SU-DHL-6 (cell line): ENCODE measurements at regions not wholly inside any gene's neighbourhood (a gene's known extent, or its start where the extent isn't known, plus 50 kb on each side); places are given as distances from the start of the nearest gene placed in this dataset.

Experiments
- H2AFZ ChIP-seq: fragments of 200-600 bp; sonication (generic); 2 replicates; pipeline ENCODE4 v1.6.1; 2014; ENCODE audit warnings: low read depth, mild to moderate bottlenecking, moderate library complexity, mixed read lengths, antibody characterized with exemption, low read length; ENCODE audit not compliant: severe bottlenecking
- H3F3A ChIP-seq: fragments of 200-600 bp; shearing (Covaris generic); 2 replicates; pipeline ENCODE4 v1.6.0; 2016; ENCODE audit warnings: antibody characterized with exemption, mild to moderate bottlenecking; ENCODE audit not compliant: insufficient read depth
- H3K27ac ChIP-seq: fragments of 200-600 bp; sonication (generic); 2 replicates; pipeline ENCODE4 v1.5.1; 2016; ENCODE audit warnings: low read depth, mild to moderate bottlenecking, low read length, moderate library complexity, mixed read lengths
- H3K27me3 ChIP-seq: fragments of 200-600 bp; sonication (generic), shearing (Covaris generic); 2 replicates; pipeline ENCODE4 v1.6.0; 2014; ENCODE audit warnings: mild to moderate bottlenecking, low read length
- H3K36me3 ChIP-seq: fragments of 200-600 bp; sonication (generic); 2 replicates; pipeline ENCODE4 v1.6.1; 2014; ENCODE audit warnings: mild to moderate bottlenecking, low read length, mixed read lengths
- H3K4me2 ChIP-seq: fragments of 300-600, 200-600 bp; shearing (Covaris generic), sonication (generic); 2 replicates; pipeline ENCODE4 v1.6.0; 2014; ENCODE audit warnings: low read length, low read depth, mild to moderate bottlenecking; ENCODE audit not compliant: poor library complexity, severe bottlenecking
- H3K4me3 ChIP-seq: fragments of 200-600 bp; sonication (generic); 2 replicates; pipeline ENCODE4 v1.5.1; 2014; ENCODE audit warnings: antibody characterized with exemption, low read length, mild to moderate bottlenecking, mixed read lengths; ENCODE audit not compliant: insufficient read depth, poor library complexity, severe bottlenecking
- H3K79me2 ChIP-seq: fragments of 200-600 bp; sonication (generic); 2 replicates; pipeline ENCODE4 v1.6.1; 2014; ENCODE audit warnings: mild to moderate bottlenecking, low read length, moderate library complexity; ENCODE audit not compliant: insufficient read depth
- H3K9ac ChIP-seq: fragments of 200-600 bp; sonication (generic); 2 replicates; pipeline ENCODE4 v1.7.0; 2014; ENCODE audit warnings: mild to moderate bottlenecking, low read length
- H3K9me2 ChIP-seq: fragments of 200-600 bp; sonication (generic); replicated peaks from 2 replicates; pipeline ENCODE4 v1.6.1; 2014; ENCODE audit warnings: low read length; ENCODE audit not compliant: insufficient read depth
- H3K9me3 ChIP-seq: fragments of 200-600 bp; sonication (generic); 2 replicates; pipeline ENCODE4 v1.6.1; 2014; ENCODE audit warnings: low read length, mixed read lengths; ENCODE audit not compliant: insufficient read depth
- H4K20me1 ChIP-seq: fragments of 200-600 bp; sonication (generic); 2 replicates; pipeline ENCODE4 v1.6.1; 2014; ENCODE audit warnings: low read depth, mild to moderate bottlenecking, antibody characterized with exemption, low read length, moderate library complexity, mixed read lengths
- EZH2phosphoT487 ChIP-seq: fragments of 200-600 bp; sonication (generic), shearing (Covaris generic); conservative IDR thresholded peaks from 2 replicates; pipeline ENCODE4 v1.6.1; 2018; ENCODE audit warnings: mild to moderate bottlenecking, antibody characterized with exemption, low read length, moderate library complexity, mixed read lengths
- TF ChIP-seq, protein P1 (sequence below): fragments of 200-600 bp; sonication (generic); IDR thresholded peaks from one replicate; pipeline ENCODE4 v1.5.1; 2017; ENCODE audit warnings: antibody characterized with exemption, mild to moderate bottlenecking, low read length, moderate library complexity; ENCODE audit not compliant: insufficient read depth, poor library complexity, severe bottlenecking

DNA sequence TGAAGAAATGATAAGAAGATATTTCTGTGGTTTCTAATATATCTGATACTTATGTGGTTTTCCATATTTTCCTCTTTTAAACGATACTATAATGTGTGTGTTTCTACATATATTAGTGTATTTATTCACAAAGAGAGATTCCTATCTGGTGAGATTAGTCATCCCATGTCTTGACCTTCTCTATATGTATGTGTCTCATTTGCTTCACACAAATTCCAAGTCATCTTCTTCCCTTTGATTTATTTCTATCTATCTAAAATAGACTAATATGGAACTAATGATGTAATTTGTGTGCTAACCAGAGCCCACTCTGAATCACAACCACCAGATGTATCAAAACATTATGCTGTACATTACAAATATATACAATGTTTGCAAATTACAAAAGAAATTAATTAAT lies 154.7 kb upstream of the KCNMB2 start:
- Histone ChIP-seq H3K4me3 (no peak overlapping the region), H4K20me1 (no peaks in the 10 kb centered on the region), H3K36me3 (no peaks in the 10 kb centered on the region), H3K9ac (no peak overlapping the region), H3K4me2 (no peak overlapping the region), H3K27ac (no peak overlapping the region), H2AFZ (no peak overlapping the region), H3F3A (no peaks in the 10 kb centered on the region), H3K9me2 (no peaks in the 10 kb centered on the region), H3K79me2 (no peaks in the 10 kb centered on the region), H3K27me3 (no peaks in the 10 kb centered on the region), H3K9me3 (no peaks in the 10 kb centered on the region)
- TF ChIP-seq EZH2phosphoT487, result no peak
- TF ChIP-seq, protein P1, sequence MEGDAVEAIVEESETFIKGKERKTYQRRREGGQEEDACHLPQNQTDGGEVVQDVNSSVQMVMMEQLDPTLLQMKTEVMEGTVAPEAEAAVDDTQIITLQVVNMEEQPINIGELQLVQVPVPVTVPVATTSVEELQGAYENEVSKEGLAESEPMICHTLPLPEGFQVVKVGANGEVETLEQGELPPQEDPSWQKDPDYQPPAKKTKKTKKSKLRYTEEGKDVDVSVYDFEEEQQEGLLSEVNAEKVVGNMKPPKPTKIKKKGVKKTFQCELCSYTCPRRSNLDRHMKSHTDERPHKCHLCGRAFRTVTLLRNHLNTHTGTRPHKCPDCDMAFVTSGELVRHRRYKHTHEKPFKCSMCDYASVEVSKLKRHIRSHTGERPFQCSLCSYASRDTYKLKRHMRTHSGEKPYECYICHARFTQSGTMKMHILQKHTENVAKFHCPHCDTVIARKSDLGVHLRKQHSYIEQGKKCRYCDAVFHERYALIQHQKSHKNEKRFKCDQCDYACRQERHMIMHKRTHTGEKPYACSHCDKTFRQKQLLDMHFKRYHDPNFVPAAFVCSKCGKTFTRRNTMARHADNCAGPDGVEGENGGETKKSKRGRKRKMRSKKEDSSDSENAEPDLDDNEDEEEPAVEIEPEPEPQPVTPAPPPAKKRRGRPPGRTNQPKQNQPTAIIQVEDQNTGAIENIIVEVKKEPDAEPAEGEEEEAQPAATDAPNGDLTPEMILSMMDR, result no peak

DNA sequence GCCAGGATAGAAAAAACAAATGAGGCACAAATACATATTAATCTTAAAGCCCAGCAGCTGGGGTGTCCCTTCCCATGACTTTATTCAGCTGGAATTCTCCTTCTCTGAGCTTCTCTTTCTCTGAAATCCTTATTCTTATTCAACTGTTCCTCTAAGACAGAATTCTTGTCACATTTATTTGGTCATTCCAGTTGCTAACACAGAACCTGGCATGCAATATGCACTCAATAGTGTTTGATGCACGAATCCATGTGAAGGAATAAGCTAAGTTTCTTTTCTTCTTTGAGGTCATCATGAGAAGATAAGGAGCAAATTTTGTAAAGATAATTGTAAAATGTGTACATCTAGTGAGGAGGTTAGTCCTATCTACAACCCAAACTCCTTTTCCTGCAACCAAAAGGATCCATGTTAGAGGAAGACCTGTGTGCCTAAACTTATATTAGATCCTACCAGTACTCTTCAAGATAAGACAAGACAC lies 154.2 kb upstream of the KCNMB2 start:
- no peak overlapping the region for H3K4me3 ChIP-seq
- no peaks in the 10 kb centered on the region for H3K9me3 ChIP-seq
- TF ChIP-seq EZH2phosphoT487, result no peak
- TF ChIP-seq, protein P1, result no peak
- H3K9ac ChIP-seq, result no peak overlapping the region
- H2AFZ ChIP-seq, result no peak overlapping the region
- no peaks in the 10 kb centered on the region for H3K9me2 ChIP-seq
- H3K4me2 ChIP-seq, result no peak overlapping the region
- no peaks in the 10 kb centered on the region for H3K79me2 ChIP-seq
- no peaks in the 10 kb centered on the region for H3K36me3 ChIP-seq
- no peaks in the 10 kb centered on the region for H4K20me1 ChIP-seq
- no peaks in the 10 kb centered on the region for H3K27me3 ChIP-seq
- no peaks in the 10 kb centered on the region for H3F3A ChIP-seq
- H3K27ac ChIP-seq, result no peak overlapping the region

DNA sequence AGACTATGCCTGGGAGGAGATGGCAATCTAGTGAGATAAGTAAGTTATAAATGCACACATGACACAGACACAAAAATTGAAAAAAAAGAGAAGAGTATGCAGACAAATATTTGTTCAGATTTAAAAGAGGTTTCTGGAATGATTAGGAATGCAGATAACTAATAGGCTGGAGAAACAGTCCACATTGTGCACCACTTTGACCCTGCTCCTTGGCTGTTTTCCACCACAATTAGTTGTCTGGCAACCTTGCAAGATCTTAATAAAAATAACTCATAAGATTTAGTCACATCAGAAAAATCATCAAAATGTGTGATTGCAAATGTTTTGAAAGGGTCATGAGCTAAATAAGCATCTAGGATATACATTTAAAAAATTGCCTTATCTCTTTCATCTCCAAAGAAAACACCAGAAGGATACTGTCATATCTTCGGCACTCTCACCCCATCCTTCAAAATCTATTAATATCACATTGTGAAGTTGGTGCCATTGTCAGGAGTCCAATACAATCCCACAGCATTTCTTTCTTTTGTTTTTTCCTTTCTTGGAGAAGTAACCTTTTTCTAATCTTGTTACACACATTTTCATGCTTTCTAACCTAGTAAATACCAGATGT lies 153.7 kb upstream of the KCNMB2 start:
- Histone ChIP-seq H3K4me2 (no peak overlapping the region), H3K36me3 (no peaks in the 10 kb centered on the region), H3K27ac (no peak overlapping the region), H2AFZ (no peak overlapping the region), H3K9me2 (no peaks in the 10 kb centered on the region), H3K27me3 (no peaks in the 10 kb centered on the region), H3K9me3 (no peaks in the 10 kb centered on the region), H3K79me2 (no peaks in the 10 kb centered on the region), H3K4me3 (no peak overlapping the region), H3F3A (no peaks in the 10 kb centered on the region), H3K9ac (no peak overlapping the region), H4K20me1 (no peaks in the 10 kb centered on the region)
- no peak for TF ChIP-seq EZH2phosphoT487
- TF ChIP-seq, protein P1, result no peak
